ENCODE measurements at regions not wholly inside any gene's neighbourhood (a gene's known extent, or its start where the extent isn't known, plus 50 kb on each side); places are given as distances from the start of the nearest gene placed in this dataset.
"Not testable (repeated sequence)": the region's sequence is repeated elsewhere in the genome, so short reads cannot be mapped to it uniquely, and the experiment has no call there.

DNA sequence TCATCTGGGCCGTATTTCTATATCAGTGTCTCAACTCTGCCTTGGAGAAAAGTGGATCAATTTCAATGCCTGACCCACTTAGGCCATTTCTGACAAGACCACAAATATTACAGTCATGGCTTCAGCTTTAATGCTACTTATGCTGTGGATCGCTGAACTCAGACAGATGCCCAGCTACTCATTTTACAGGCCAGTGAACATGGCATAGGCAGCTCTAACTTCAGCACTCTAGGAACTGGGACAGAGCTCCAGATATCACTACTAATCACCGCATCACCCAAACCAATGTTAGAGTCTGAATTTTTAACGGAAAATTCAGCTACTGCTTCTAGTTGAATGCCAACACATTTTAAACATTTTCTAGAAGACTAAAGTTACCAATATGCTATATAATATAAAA is 809.6 kb upstream of the FRG1 start:
- no peaks in the 10 kb centered on the region for H3K4me1 Mint-ChIP-seq
- no peak for DNase-seq
- no peak overlapping the region for H3K27ac Mint-ChIP-seq
- H3K27me3 Mint-ChIP-seq = no peaks in the 10 kb centered on the region
- ChIA-PET POLR2A (no interaction called here), CTCF (no interaction called here)
- H3K36me3 Mint-ChIP-seq (ENCODE audit: low read depth) = no peaks in the 10 kb centered on the region
- H3K4me3 Mint-ChIP-seq = no peak overlapping the region
- H3K9me3 Mint-ChIP-seq = peaks cover 24% of the 10 kb centered on the region

GRCh38 chr4:189136462-189136861 is 804.2 kb upstream of the FRG1 start:
- Mint-ChIP-seq H3K27me3 (no peaks in the 10 kb centered on the region), H3K9me3 (peaks cover 12% of the 10 kb centered on the region), H3K4me1 (no peaks in the 10 kb centered on the region), H3K4me3 (no peak overlapping the region), H3K36me3 (ENCODE audit: low read depth) (no peaks in the 10 kb centered on the region), H3K27ac (no peak overlapping the region)
- no peak for DNase-seq
- ChIA-PET POLR2A (no interaction called here), CTCF (no interaction called here)

- no peaks in the 10 kb centered on the region for H3K4me1 Mint-ChIP-seq
- DNase-seq = no peak
- CTCF ChIA-PET = no interaction called here
- H3K27ac Mint-ChIP-seq = no peak overlapping the region
- no peak overlapping the region for H3K4me3 Mint-ChIP-seq
- peaks cover 16% of the 10 kb centered on the region for H3K9me3 Mint-ChIP-seq
- no peaks in the 10 kb centered on the region for H3K27me3 Mint-ChIP-seq
- POLR2A ChIA-PET = no interaction called here
- no peaks in the 10 kb centered on the region for H3K36me3 Mint-ChIP-seq (ENCODE audit: low read depth)
These were observed 797.3 kb upstream of the FRG1 start for GRCh38 chr4:189143263-189143952.

DNA sequence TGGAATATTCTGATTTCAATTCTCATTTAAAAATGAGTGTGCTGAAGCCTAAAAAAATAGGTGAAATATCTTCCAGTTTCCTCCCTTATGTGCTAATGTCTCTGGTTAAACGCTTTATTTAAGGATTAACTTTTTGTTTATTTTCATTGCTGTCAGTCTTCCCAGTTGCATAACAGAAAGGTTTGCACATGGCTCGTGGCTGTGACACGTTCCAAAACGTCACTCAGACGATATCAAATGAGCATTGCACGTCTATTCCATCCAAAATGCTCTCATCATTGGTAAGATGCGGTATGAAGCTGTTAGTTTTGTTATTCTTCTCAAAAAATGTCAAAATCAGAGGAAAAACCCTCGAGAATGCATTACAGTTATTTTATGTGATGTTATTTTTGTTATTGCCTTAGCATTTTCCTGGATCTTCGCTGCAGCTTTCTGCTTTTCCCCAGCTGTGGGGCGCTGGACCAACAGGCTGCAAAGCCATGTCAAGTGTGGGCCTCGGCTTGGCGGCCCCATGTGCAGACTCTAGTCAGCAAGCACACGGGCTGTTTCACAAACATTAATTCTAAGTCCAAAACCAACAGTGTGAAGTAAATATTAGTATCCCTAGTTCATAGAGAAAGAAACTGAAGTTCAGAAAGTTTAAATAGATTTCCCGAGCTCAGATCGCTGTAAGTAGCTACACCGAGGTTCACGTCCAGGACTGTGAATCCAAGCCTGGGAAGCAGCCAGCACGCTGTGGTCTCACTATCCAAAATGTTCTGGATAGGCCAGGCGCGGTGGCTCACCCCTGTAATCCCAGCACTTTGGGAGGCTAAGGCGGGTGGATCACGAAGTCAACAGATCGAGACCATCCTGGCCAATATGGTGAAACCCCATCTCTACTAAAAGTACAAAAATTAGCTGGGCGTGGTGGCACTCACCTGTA is 793.4 kb upstream of the FRG1 start:
- Mint-ChIP-seq H3K27me3 (no peaks in the 10 kb centered on the region), H3K9me3 (peaks cover 21% of the 10 kb centered on the region), H3K27ac (no peak overlapping the region), H3K4me3 (no peak overlapping the region), H3K36me3 (ENCODE audit: low read depth) (no peaks in the 10 kb centered on the region), H3K4me1 (no peaks in the 10 kb centered on the region)
- ChIA-PET CTCF (no interaction called here), POLR2A (no interaction called here)
- DNase-seq = no peak

DNA sequence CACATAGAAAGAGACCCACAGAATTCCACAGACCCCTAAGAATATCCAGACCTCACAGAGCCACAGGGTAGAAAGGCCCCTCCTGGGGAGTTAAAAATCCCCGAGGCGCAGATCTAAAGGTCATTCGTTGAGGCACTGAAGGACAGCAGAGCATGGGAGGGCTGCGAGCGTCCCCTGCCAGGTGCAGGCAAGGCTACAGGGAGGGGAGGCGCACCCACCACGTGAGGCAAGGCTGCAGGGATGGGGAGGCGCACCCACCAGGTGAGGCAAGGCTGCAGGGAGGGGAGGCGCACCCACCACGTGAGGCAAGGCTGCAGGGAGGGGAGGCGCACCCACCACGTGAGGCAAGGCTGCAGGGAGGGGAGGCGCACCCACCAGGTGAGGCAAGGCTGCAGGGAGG is 785.6 kb upstream of the FRG1 start:
- H3K4me3 Mint-ChIP-seq; POLR2A ChIA-PET; H3K27ac Mint-ChIP-seq; DNase-seq; CTCF ChIA-PET; H3K9me3 Mint-ChIP-seq; H3K27me3 Mint-ChIP-seq; H3K36me3 Mint-ChIP-seq (ENCODE audit: low read depth); H3K4me1 Mint-ChIP-seq: not testable (repeated sequence)

- CTCF ChIA-PET = no interaction called here
- Mint-ChIP-seq H3K9me3 (peaks cover 2% of the 10 kb centered on the region), H3K36me3 (ENCODE audit: low read depth) (no peaks in the 10 kb centered on the region)
These were observed 778.4 kb upstream of the FRG1 start for GRCh38 chr4:189162073-189162789.

DNA sequence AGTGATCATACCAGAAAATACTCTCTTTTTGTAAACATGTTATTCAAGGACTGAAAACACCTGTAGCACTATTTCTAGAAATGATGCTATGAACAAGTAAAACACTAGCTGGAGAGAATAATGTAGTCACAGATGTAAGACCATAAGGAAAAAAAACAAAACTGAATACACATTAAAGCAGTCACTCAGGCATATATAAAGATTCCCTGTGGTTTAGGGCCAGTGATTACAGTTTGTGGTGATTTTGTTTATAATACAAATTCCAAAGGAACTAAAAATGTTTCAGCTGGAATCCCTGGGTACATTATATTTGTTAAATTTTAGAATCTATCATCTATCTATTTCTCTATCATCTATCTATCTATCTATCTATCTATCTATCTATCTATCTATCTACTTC is 777.8 kb upstream of the FRG1 start:
- H3K36me3 Mint-ChIP-seq (ENCODE audit: low read depth) = no peaks in the 10 kb centered on the region
- ChIA-PET POLR2A (no interaction called here), CTCF (no interaction called here)
- H3K27me3 Mint-ChIP-seq = no peaks in the 10 kb centered on the region
- no peak for DNase-seq
- no peak overlapping the region for H3K27ac Mint-ChIP-seq
- no peak overlapping the region for H3K4me3 Mint-ChIP-seq
- H3K4me1 Mint-ChIP-seq = no peaks in the 10 kb centered on the region
- peaks cover 2% of the 10 kb centered on the region for H3K9me3 Mint-ChIP-seq

More at GRCh38 chr4:189162073-189162789, 778.4 kb upstream of the FRG1 start:
- POLR2A ChIA-PET = no interaction called here
- DNase-seq = no peak
- Mint-ChIP-seq H3K27ac (no peak overlapping the region), H3K27me3 (no peaks in the 10 kb centered on the region), H3K4me3 (no peak overlapping the region), H3K4me1 (no peaks in the 10 kb centered on the region)

DNA sequence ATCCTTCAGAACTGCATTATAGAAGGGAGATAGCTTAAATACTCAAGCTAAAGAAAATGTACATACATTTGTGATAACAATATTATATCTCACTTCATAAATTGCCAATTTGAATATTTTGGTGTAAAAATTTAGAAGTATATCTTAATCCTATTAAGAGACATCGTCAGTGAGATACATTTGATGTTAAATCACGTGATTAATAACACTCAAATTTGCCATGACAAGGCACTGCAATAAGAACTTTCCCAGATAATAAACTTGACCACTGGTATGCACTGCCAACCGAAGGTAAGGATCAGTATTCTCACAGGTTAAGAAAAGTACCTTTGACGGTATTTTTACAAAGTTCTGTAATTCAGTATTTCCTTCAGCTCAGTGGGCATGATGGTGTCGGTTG is 764.7 kb upstream of the FRG1 start:
- H3K27ac Mint-ChIP-seq = no peak overlapping the region
- no peak for DNase-seq
- H3K36me3 Mint-ChIP-seq (ENCODE audit: low read depth) = no peaks in the 10 kb centered on the region
- H3K4me1 Mint-ChIP-seq = no peaks in the 10 kb centered on the region
- peaks cover 4% of the 10 kb centered on the region for H3K9me3 Mint-ChIP-seq
- no peaks in the 10 kb centered on the region for H3K27me3 Mint-ChIP-seq
- ChIA-PET CTCF (no interaction called here), POLR2A (no interaction called here)
- H3K4me3 Mint-ChIP-seq = no peak overlapping the region

DNA sequence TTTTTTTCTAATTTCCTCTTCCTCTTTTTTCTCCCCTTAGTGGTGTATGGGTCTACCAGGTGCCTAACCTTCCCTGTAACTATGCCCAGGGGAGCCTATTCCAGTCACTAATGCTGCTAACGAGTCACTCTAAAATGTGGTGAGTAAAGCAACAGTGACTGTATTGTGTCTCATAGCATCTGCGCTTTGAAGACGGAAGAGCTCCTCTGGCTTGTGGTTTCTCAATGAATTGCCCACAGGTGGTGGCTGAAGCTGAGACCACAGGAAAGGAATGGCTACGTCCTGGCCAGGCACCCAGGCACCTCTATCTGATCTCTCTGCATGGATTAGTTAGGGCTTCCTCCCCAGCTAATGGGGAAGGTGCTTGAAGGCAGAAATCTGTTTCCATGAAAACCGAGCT is 763.5 kb upstream of the FRG1 start:
- no peak for DNase-seq
- peaks cover 3% of the 10 kb centered on the region for H3K9me3 Mint-ChIP-seq
- ChIA-PET CTCF (no interaction called here), POLR2A (no interaction called here)
- no peaks in the 10 kb centered on the region for H3K36me3 Mint-ChIP-seq (ENCODE audit: low read depth)
- no peaks in the 10 kb centered on the region for H3K27me3 Mint-ChIP-seq
- no peak overlapping the region for H3K4me3 Mint-ChIP-seq
- no peaks in the 10 kb centered on the region for H3K4me1 Mint-ChIP-seq
- no peak overlapping the region for H3K27ac Mint-ChIP-seq

GRCh38 chr4:189178125-189178746 is 762.4 kb upstream of the FRG1 start:
- ChIA-PET POLR2A (no interaction called here), CTCF (no interaction called here)
- Mint-ChIP-seq H3K9me3 (peaks cover 3% of the 10 kb centered on the region), H3K27ac (no peak overlapping the region), H3K4me1 (no peaks in the 10 kb centered on the region), H3K27me3 (no peaks in the 10 kb centered on the region), H3K4me3 (no peak overlapping the region), H3K36me3 (ENCODE audit: low read depth) (no peaks in the 10 kb centered on the region)
- DNase-seq = no peak

GRCh38 chr4:189185810-189186432 is 754.8 kb upstream of the FRG1 start:
- ChIA-PET CTCF (no interaction called here), POLR2A (no interaction called here)
- Mint-ChIP-seq H3K36me3 (ENCODE audit: low read depth) (no peaks in the 10 kb centered on the region), H3K27me3 (no peaks in the 10 kb centered on the region), H3K9me3 (peaks cover 2% of the 10 kb centered on the region), H3K4me3 (no peak overlapping the region), H3K27ac (no peak overlapping the region), H3K4me1 (no peaks in the 10 kb centered on the region)
- no peak for DNase-seq

DNA sequence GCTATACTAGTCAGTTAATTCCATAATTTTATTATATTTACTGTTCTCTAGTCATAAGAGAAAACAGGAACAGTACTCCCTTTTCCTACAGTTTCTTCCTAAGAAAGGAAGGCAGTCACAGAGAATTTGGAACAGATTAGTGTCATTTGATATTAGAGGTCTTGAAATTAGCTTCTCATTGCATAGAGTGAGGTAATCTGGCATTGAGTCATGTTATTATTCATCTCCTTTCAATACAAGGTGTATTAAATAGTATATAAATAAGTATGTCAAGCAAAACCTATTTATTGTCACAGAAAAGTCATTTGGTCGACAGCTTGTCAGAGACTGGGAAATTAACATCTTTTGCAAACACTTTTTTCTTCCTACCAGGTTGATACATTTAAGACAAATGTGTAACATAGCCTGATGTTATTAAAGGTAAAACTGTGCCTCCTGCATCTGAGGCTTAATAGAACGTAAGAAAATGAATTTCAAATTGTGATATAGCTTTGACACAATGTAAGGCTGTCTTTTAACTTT is 753.1 kb upstream of the FRG1 start:
- H3K4me3 Mint-ChIP-seq = no peak overlapping the region
- no peaks in the 10 kb centered on the region for H3K27me3 Mint-ChIP-seq
- DNase-seq = no peak
- no peaks in the 10 kb centered on the region for H3K4me1 Mint-ChIP-seq
- ChIA-PET CTCF (interaction anchor here (0.7 kb wide), 1 partner anchor 14 kb away, joined by 4 read pairs; no protein-coding TSS in a partner anchor), POLR2A (no interaction called here)
- H3K27ac Mint-ChIP-seq = no peak overlapping the region
- no peaks in the 10 kb centered on the region for H3K36me3 Mint-ChIP-seq (ENCODE audit: low read depth)
- peaks cover 11% of the 10 kb centered on the region for H3K9me3 Mint-ChIP-seq

DNA sequence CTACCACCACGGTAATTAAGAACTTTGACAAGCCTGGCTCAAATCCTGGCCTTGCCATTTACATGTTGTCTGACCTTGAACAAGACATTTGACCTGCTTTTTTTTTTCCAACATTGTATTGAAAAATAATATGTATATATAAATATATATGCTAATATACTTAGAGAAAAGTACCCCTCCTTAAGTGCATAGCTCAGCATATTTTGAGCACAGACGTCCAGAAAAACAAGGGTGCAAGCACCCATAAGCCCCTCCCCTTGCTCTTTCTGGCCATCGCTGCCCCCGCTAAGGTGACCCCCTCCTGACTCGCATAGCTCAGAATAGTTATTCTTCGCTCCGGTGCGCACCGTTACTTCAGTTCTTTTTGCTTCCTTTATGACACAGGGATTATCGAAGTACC is 742.0 kb upstream of the FRG1 start:
- no peak for DNase-seq
- Mint-ChIP-seq H3K4me1 (peaks cover 2% of the 10 kb centered on the region), H3K36me3 (ENCODE audit: low read depth) (no peaks in the 10 kb centered on the region), H3K4me3 (no peak overlapping the region), H3K27ac (no peak overlapping the region), H3K27me3 (no peaks in the 10 kb centered on the region), H3K9me3 (peaks cover 4% of the 10 kb centered on the region)
- POLR2A ChIA-PET = no interaction called here
- CTCF ChIA-PET = no interaction called here

Measured in activated CD4-positive, alpha-beta memory T cell treated with anti-CD3 and anti-CD28 coated beads, Interleukin-2, amount 10 ng/mL, durations not matched to agents 7 days and 5 days (primary cell).